Gastroesophageal sphincter (tissue), 4 donors: ENCODE measurements at regions not wholly inside any gene's neighbourhood (a gene's known extent, or its start where the extent isn't known, plus 50 kb on each side); places are given as distances from the start of the nearest gene placed in this dataset.

ENCODE experiments used
- ATAC-seq: fragments of 150-250 bp; one replicate; pipeline ENCODE4 v1.9.1; 2016; ENCODE audit warnings: mild to moderate bottlenecking, moderate library complexity
- H3K27ac ChIP-seq, 4 donors: fragments of 200-600 bp; sonication (generic) in 3 of 4; 1 replicate in 3 of 4; 2 replicates in 1 of 4; pipeline ENCODE4 v1.5.1; 2016 to 2019
- H3K27me3 ChIP-seq: fragments of 200-600 bp; sonication (generic); one replicate; pipeline ENCODE4 v1.5.1; 2019
- H3K36me3 ChIP-seq, 2 donors: fragments of 200-600 bp; sonication (generic); one replicate each; pipeline ENCODE4 v1.5.1; 2019; ENCODE audit warnings: control low read depth in 1 of 2
- H3K4me1 ChIP-seq, 3 donors: fragments of 200-600 bp; sonication (generic); 1 replicate in 2 of 3; 2 replicates in 1 of 3; pipeline ENCODE4 v1.5.1; 2016 to 2019; ENCODE audit warnings: control low read depth in 2 of 3
- H3K4me3 ChIP-seq, 2 donors: fragments of 200-600 bp; sonication (generic); one replicate each; pipeline ENCODE4 v1.5.1; 2019; ENCODE audit warnings: mild to moderate bottlenecking in 1 of 2, moderate library complexity in 1 of 2
- H3K9me3 ChIP-seq, 3 donors: fragments of 200-600 bp; sonication (generic); one replicate each; pipeline ENCODE4 v1.5.1; 2017 to 2019; ENCODE audit warnings: control low read depth in 2 of 3
- CTCF ChIP-seq, 4 experiments: fragments of 200-600 bp in 2 of 4; fragments of 450-650 bp in 2 of 4; sonication (generic) in 1 of 4; IDR thresholded peaks; one replicate each; pipeline ENCODE4 v1.5.1; 2017 to 2019; ENCODE audit warnings: antibody characterized with exemption in 4 of 4, mild to moderate bottlenecking in 2 of 4, moderate library complexity in 2 of 4
- EP300 ChIP-seq: sonication (generic); formaldehyde crosslinking; IDR thresholded peaks from one replicate; pipeline ENCODE4 v1.6.1; 2017; ENCODE audit warnings: antibody characterized with exemption, mild to moderate bottlenecking
- POLR2A ChIP-seq, 2 donors: fragments of 450-650 bp; IDR thresholded peaks; one replicate each; pipeline ENCODE4 v1.6.1; 2017; ENCODE audit warnings: antibody characterized with exemption in 2 of 2, mild to moderate bottlenecking in 2 of 2, moderate library complexity in 1 of 2
- POLR2AphosphoS5 ChIP-seq: sonication (generic); formaldehyde crosslinking; IDR thresholded peaks from one replicate; pipeline ENCODE4 v1.6.1; 2017; ENCODE audit warnings: antibody characterized with exemption
- WGBS, 2 donors: methylation state at CpG; one replicate each; pipeline ENCODE4 v1.1.5; 2018; ENCODE audit warnings: low coverage in 1 of 2; 5-methylcytosine and 5-hydroxymethylcytosine counted together

- H3K9me3 ChIP-seq: no peaks in the 10 kb centered on the region
- WGBS, 2 donors: 39 to 55% methylated on average over 3 of the region's 3 CpGs
- no peak for TF ChIP-seq POLR2AphosphoS5
- H3K4me1 ChIP-seq: peaks cover 0 to 12% (median 0%) of the 10 kb centered on the region in 3 donors
- no peak overlapping the region for H3K4me3 ChIP-seq
- no peaks in the 10 kb centered on the region for H3K27me3 ChIP-seq
- ATAC-seq: no peak
- no peak overlapping the region for H3K27ac ChIP-seq
- no peaks in the 10 kb centered on the region for H3K36me3 ChIP-seq
Observed at GRCh38 chr4:31071508-31072486, 351.6 kb downstream of the PCDH7 start.

GRCh38 chr4:31075969-31076368, 355.8 kb downstream of the PCDH7 start:
- H3K4me3 ChIP-seq: no peak overlapping the region
- no peak for ATAC-seq
- 0% methylated on average over 1 of the region's 1 CpG for WGBS, 2 donors
- H3K9me3 ChIP-seq: no peaks in the 10 kb centered on the region
- no peak for TF ChIP-seq CTCF (IDR thresholded peaks at IDR 0.05)
- TF ChIP-seq POLR2AphosphoS5: no peak
- TF ChIP-seq POLR2A (IDR thresholded peaks at IDR 0.05): no peak
- no peak for TF ChIP-seq EP300
- no peaks in the 10 kb centered on the region for H3K36me3 ChIP-seq
- H3K27me3 ChIP-seq: no peaks in the 10 kb centered on the region
- H3K27ac ChIP-seq: no peak overlapping the region
- H3K4me1 ChIP-seq: no peaks in the 10 kb centered on the region

- no peak for ATAC-seq
- no peak overlapping the region for H3K27ac ChIP-seq
- WGBS, 2 donors: 87 to 100% methylated on average over 1 of the region's 1 CpG
Observed at GRCh38 chr4:31078661-31079060, 358.5 kb downstream of the PCDH7 start.

GRCh38 chr4:31080887-31081286, 360.7 kb downstream of the PCDH7 start:
- Histone ChIP-seq H3K9me3 (no peaks in the 10 kb centered on the region), H3K27ac (no peak overlapping the region), H3K27me3 (no peaks in the 10 kb centered on the region), H3K36me3 (no peaks in the 10 kb centered on the region), H3K4me1 (peaks cover 0 to 21% (median 4%) of the 10 kb centered on the region in 3 donors), H3K4me3 (no peak overlapping the region)
- WGBS, 2 donors: 83 to 86% methylated on average over 2 to 3 of the region's 3 CpGs
- no peak for ATAC-seq
- TF ChIP-seq CTCF (IDR thresholded peaks at IDR 0.05) (no peak), EP300 (no peak), POLR2AphosphoS5 (no peak), POLR2A (IDR thresholded peaks at IDR 0.05) (no peak)

More at GRCh38 chr4:31078661-31079060, 358.5 kb downstream of the PCDH7 start:
- Histone ChIP-seq H3K9me3 (no peaks in the 10 kb centered on the region), H3K27me3 (no peaks in the 10 kb centered on the region), H3K4me1 (peaks cover 0 to 9% (median 0%) of the 10 kb centered on the region in 3 donors), H3K36me3 (no peaks in the 10 kb centered on the region), H3K4me3 (no peak overlapping the region)
- TF ChIP-seq CTCF (IDR thresholded peaks at IDR 0.05): no peak
- TF ChIP-seq POLR2A (IDR thresholded peaks at IDR 0.05): no peak
- TF ChIP-seq EP300: no peak
- no peak for TF ChIP-seq POLR2AphosphoS5

GRCh38 chr4:31081366-31081765, 361.2 kb downstream of the PCDH7 start:
- Histone ChIP-seq H3K27ac (no peak overlapping the region), H3K27me3 (no peaks in the 10 kb centered on the region), H3K4me3 (no peak overlapping the region), H3K4me1 (peaks cover 0 to 26% (median 4%) of the 10 kb centered on the region in 3 donors), H3K9me3 (no peaks in the 10 kb centered on the region), H3K36me3 (no peaks in the 10 kb centered on the region)
- no peak for TF ChIP-seq CTCF (IDR thresholded peaks at IDR 0.05)
- TF ChIP-seq EP300: no peak
- TF ChIP-seq POLR2AphosphoS5: peak; percentile 53
- no peak for TF ChIP-seq POLR2A (IDR thresholded peaks at IDR 0.05)
- no peak for ATAC-seq
